GM11168 (cell line): ENCODE measurements at regions not wholly inside any gene's neighbourhood (a gene's known extent, or its start where the extent isn't known, plus 50 kb on each side); places are given as distances from the start of the nearest gene placed in this dataset.
"Not testable (repeated sequence)": the region's sequence is repeated elsewhere in the genome, so short reads cannot be mapped to it uniquely, and the experiment has no call there.

Source experiments
- in situ Hi-C: fragments of 300-500 bp; cut with MboI; formaldehyde crosslinking; loops from one replicate; pipeline ENCODE4 v1.12.0; 2022; ENCODE audit warnings: low sequenced_read_pairs; ENCODE audit not compliant: unreplicated experiment

DNA sequence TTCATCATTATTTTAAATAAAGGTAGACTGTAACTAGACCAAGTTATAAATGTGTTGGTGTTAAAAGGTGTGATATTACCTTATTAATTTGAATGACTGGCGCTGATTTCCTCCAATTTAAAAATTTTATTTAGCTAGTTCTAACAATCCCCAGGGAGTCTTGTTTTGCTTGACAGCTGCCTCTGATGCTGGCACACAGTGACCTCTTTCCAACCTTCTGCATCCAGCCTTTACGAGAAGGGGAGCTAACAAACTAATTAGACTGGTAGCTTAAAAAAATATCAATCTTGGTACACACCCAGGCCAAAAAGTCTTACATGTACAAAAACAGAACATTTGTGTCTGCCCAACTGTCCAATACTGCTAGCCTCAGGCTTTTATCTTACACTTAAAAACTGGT, 51.8 kb upstream of the ENPEP start:
- in situ Hi-C loops, result no loop called here

DNA sequence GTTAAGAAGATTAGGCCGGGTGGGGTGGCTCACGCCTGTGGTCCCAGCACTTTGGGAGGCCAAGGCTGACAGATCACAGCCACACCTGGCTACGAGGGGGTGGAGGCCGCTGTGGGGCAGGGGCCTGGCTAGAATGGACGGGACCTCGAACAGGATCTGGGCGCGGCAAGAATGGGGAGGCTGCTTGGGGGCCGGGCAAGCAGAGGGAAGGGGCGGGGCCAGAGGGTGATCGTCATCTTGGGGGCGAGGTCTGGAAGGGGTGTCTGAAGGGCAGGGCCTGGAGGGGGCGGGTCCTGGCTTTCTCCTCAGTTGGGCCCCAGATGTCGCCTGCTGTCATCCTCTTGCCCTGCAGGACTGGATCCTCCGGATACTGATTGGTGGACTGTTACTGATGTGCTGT, 57.3 kb upstream of the ENPEP start:
- in situ Hi-C loops, result no loop called here

DNA sequence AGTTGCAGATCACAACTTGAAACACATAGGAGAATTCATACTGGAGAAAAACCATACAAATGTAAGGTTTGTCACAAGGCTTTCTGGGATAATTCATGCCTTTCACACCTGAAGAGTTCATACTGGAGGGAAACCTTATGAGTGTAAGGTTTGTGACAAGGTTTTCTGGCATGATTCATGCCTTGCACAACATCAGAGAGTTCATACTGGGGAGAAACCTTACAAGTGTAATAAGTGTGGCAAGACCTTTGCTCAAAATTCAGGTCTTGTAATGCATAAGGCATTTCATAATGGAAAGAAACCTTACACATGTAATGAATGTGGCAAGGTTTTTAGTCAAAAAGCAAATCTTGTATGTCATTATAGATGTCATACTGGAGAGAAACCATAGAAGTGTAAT, 58.8 kb upstream of the ENPEP start:
- in situ Hi-C loops, result no loop called here

DNA sequence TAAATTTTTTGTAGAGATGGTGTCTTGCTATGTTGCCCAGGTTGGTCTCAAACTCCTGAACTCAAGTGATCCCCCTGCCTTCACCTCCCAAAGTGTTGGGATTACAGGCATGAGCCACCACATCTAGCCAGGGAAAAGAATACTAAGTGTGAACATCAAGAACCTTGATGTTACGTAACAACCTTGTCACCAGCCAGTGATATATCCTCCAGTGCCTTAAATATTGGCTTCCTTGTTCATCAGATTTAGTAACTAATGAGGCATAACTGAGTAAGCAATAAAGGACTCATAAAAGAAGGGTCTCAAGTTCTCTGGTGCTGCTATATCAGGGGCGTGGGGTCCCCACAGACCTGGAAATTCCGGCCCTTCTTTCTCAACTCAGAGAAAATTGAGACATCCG, 60.5 kb upstream of the ENPEP start:
- in situ Hi-C loops, result no loop called here

DNA sequence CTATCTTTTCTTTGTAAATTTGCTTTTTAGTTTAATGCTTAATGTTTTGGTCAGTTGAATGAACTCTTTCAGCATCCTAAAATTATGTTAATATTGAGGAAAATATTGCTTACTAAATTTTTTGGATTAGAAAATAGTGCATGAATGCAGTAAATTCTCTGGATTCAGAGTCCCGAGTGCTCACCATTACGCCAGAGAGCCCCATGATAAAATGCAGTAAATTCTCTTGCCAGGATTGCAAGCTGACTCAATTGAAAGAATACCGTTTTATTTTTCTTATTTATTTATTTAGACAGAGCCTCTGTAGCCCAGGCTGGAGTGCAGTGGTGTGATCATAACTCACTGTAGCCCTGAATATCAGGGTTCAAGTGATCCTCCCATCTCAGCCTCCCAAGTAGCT, 60.9 kb upstream of the ENPEP start:
- in situ Hi-C loops, result no loop called here

DNA sequence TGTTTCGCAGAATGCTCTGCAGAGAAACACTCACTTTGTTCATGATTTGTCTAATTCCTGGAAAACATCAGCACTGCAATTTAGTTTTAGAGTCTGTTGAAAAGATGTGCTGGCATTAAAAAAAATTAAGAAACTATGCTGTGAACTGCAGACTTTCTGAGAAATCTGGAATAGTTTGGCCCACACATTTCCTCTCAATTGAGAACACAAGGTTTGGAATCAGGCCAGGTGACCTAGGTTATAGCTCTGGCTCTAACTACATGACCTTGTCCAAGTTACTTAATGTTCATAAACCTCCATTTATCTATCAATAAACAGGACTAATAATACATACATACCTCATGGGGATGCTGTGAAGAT, 61.4 kb upstream of the ENPEP start:
- in situ Hi-C loops, result no loop called here

DNA sequence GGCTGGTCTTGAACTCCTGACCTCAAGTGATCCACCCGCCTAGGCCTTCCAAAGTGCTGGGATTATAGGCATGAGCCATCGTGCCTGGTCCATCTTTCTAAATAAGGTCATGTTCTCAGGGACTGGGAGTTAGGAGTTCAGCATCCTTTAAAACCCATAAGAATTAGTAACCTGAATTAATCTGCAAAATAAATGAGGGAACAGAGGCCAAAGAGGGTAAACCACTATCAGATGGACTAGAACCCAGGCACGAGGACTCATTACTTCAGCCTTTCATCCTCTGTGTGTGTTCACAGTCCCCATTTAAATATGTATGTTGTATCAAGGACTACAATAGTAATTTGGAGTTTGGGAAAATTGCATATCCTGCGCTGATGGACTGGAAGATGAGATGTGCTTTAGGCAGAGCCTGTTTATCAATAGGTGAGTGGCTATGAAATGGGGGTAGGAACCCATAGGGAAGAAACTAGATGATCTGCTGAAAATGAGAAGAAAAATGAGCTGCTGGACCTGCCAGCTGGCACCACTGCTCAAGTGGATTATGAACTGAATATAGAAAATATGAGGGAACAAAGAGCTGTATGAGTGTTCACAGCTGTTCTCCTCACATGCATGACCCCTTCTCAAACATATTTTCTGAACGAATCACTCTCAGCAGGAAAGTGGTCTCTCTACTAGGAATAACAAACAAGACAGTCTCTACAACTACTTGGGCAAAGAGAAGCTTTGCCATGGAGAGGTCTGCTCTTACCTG, 62.0 kb upstream of the ENPEP start:
- in situ Hi-C loops, result not testable (repeated sequence)

DNA sequence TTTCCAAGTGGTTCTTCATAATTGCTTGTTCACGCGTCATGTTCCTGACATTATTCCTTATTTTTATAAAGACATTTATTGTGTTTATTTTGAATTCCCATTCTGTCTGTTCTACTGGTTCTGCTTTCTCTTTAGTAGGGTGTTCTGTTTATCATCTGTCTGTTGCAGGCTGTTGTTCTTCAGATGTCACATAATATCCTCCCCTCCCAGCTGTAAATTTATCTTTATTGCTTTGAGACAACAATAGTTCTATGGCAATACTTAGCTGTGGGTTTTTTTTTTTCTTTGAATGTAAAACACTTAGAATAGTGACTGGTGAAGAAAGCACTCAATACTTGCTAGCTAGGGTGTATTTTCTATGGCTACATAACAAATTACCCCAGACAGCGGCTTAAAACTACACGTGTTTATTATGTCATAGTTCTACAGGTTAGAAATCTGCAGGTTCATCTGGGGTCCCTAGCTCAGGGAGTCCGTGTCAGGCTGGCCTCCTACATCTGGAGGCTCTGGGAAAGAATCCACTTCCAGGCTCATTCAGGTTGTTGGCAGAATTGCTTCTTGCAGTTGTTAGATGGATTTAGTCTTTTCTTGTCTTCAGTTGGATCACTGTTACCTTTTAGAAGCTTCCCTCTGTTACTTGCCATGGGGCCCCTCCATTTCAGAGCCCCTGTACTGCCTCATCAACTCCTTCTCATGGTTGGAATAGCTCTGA, 63.4 kb upstream of the ENPEP start:
- in situ Hi-C loops, result no loop called here

DNA sequence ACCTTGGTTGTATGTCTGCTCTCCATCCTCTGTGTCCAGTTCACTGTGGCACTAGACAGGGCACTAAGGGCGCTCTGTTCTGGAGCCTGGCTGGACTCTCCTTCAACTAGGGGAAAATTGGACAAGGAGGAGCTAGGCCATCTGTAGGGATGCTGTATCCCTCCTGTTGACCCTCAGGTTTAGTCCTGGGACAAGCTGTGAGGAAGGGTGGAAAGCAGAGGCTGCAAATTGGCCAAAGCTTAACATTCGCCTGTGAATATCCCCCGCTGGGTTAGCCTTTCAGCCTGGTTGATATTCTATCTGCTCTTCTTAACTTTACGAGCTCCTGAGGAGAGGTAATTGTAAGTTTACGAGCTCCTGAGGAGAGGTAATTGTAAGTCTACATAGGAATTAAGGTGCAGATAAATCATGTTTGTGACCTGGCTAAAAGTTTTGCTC, 64.4 kb upstream of the ENPEP start:
- in situ Hi-C loops, result no loop called here

DNA sequence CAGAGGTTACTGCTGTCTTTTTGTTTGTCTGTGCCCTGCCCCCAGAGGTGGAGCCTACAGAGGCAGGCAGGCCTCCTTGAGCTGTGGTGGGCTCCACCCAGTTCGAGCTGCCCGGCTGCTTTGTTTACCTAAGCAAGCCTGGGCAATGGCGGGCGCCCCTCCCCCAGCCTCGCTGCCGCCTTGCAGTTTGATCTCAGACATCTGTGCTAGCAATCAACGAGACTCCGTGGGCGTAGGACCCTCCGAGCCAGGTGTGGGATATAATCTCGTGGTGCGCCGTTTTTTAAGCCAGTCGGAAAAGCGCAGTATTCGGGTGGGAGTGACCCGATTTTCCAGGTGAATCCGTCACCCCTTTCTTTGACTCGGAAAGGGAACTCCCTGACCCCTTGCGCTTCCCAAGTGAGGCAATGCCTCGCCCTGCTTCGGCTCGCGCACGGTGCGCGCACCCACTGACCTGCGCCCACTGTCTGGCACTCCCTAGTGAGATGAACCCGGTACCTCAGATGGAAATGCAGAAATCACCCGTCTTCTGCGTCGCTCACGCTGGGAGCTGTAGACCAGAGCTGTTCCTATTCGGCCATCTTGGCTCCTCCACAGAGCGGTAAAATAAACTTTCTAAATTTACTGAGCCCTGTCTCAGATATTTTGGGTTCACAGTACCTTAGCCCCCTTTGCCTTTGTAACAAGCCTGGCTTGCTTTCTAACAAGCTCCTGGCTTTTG, 64.9 kb upstream of the ENPEP start:
- in situ Hi-C loops, result not testable (repeated sequence)

DNA sequence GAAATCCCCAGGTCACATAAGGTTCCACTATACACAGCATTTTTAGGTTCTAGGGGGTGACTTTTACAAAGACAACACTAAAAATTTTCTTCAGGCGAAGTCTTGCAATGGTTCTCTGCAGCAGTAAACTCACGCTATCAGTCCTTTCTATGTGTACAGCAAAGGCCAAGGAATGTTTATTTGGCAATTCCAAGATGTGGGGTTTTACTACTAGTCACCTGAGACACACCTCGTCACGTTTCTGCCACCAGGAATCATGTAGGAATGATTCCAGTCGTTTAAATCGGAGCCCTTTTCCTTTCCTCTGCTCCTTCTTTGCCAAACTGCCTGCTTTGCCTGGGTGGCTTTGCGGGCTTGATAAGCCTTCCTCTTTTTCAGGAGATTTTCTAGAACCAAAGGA, 75.9 kb upstream of the ENPEP start:
- in situ Hi-C loops, result no loop called here

DNA sequence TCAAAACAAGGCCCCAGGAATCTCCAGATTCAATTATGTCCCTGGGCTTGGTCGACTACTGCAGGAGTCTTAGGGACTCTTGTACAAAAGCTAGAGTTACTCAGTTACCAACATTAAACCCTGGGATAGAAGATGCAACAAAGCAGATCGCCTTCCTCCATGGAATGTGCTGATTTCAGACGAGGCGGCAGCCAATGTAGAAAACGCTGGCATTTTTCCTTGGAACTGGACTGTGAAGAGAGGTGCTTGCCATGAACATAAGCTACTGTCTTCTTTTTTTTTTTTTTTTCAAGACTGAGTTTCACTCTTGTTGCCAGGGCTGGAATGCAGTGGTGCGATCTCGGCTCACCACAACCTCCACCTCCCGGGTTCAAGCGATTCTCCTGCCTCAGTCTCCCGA, 76.9 kb upstream of the ENPEP start:
- in situ Hi-C loops, result not testable (repeated sequence)

DNA sequence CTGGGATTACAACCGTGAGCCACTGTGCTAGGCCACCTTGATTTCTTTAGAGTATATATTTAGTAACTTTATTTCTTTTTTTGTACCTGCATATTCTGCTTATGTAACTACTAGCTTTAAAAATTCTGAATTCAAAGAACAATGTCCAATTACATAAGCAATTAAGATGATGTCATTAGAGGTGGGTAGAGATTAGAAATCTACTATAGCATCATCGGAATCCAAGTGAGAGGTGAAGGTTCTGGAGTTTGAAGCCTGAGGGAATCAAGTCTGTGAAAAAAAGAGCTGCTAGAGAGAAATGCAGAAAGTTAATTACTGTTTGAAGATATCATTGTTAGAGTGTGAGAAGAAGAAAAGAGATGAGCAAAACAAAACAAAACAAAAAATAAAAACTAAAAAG, 79.0 kb upstream of the ENPEP start:
- in situ Hi-C loops, result no loop called here

DNA sequence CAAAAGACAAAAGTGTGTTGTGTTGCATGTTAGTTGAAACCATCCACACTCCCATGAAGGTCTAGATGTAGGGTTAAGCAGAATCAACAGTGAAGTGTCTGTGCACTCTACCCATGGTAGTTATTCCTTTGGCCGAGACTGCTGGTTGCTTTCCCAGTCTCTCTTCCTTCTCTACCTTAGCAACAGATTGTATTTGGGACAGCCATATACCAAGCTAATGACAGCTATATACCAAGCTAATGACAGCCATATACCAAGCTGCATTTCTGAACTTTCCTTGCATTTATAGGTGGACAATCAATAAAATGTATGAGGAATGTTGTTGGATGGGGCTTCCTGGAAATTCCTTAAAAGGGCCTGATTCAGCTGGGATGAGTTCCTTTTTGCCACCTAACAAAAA, 80.5 kb upstream of the ENPEP start:
- in situ Hi-C loops, result no loop called here

DNA sequence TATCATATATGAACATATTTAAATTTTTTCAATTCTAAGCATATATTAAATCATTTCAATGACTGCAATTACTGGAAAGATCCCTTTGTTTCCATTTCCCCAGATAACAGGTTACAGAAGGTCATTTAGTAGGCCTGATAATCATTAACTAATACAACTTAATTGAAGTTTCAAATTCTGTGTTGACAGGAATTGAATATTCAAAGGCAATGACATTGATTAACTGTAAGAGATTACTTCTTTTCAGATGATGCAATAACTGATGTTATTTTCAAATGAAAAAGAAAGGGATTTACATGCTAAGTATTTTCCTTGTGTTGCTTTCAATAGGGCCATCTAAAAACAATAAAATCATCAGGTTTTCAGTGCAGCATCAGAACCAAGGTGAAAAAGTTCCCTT, 81.1 kb upstream of the ENPEP start:
- in situ Hi-C loops, result no loop called here

DNA sequence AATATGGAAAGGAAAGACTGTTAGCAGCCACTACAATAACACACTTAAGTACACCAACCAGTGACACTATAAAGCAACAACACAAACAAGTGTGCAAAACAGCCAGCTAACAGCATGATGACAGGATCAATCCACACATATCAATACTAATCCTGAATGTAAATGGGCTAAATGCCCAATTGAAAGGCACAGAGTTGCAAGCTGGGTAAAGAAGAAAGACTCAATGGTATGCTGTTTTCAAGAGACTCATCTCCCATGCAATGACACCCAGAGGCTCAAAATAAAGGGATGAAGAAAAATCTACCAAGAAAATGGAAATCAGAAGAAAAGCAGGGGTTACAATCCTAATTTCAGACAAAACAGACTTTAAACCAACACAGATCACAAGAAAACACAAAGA, 94.2 kb upstream of the ENPEP start:
- in situ Hi-C loops, result no loop called here

DNA sequence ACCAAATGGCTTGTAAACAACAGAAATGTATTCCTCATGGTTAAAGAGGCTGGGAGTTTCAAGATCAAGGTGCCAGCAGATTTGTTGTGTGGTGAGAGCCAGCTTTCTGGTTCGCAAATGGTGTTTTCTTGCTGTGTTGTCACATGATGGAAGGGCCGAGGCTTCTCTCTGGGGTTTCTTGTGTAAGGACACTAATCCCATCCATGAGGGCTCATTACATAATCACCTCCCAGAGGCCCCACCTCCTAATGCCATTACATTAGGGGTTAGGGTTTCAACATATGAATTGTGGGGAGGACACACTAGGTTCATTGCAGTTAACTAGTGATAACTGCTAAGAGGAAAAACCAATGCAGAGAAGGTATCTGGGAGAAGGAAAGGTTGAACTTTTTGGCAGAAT, 103.5 kb upstream of the ENPEP start:
- in situ Hi-C loops, result no loop called here

DNA sequence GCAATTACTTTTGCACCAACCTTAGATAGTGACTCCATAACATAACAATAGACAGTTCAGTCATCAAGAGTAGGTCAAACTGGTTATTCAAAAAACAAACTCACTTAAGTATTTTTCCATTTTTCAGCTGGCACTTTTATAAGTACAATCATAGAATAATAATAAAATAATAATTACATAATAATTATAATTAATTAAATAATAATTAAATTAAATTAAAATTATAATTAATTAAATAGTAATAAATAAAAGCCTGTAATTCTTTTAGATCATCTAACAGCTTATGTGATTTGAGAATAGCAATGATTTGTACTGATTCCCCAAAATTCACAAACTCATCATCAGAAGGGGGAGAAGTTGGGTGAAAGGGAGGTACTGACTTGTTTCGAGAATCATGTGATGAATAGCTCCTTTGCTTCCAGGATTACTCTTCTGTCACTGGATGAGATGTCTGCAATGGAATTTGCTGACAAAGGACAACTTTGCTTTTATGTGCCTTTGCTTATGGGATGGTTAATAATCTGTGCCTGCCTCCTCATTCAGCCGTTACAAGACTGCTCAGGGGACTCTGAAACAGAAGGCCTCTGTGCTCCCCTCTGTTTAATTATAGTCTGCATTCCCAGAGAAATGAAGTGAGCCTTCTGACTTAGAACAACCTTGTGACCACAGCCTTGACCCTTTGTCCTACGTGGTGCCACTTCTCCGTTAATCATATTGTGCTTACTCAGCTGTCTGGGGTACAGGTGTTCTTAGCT, 104.8 kb upstream of the ENPEP start:
- in situ Hi-C loops, result no loop called here

DNA sequence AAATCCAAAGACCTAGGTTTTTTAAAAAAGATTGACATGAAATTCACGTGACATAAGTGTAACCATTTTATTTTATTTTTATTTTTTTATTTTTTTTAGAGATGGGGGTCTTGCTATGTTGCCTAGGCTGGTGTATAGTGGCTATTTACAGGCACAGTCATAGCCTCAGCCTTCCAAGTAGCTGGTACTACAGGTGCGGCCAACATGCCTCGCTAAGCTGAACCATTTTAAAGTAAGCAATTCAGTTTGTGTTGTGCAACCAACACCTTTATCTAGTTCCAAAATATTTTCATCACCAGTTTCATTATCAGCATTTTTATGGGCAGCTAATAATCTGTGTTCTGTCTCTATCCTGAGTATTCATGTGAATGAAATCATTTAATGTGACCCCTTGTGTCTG, 107.5 kb upstream of the ENPEP start:
- in situ Hi-C loops, result no loop called here

DNA sequence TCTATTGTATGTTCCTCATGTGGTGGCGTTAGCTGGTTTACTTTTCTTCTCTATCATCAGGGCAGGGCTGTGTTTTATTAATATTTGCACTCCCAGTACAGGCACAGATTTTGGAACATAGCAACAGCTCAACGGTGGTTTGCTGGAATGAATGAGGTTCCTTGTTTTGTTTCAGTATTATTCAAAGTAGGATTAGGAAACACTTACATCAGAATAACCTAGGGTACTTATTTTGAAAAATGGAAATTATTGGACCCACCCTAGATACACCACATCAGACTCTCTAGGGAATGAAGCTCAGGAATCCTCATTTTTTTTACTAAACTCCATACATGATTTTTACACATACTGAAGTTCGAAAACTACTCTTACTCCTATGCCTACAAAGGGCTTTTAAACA, 108.8 kb upstream of the ENPEP start:
- in situ Hi-C loops, result no loop called here

DNA sequence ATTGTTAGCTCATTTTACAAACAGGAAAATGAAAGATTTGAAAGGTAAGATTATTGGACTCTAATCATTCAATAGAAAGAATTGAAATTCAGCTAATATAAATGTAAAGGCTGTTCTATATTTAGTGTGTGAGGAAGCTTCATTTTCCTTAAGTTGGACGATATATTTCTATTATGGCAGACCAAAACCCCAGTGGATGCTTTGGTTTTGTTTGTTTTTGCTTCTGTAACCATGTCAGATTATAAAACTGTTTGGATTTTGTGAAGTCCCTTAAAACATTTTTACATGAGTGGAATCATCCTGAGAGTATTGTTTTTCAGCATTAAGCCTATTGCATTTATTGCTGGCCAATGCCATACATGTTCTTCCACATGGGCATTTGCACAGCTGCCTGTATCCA, 110.2 kb upstream of the ENPEP start:
- in situ Hi-C loops, result no loop called here
